Cardiac septum (tissue), 1 donor: ENCODE measurements at regions not wholly inside any gene's neighbourhood (a gene's known extent, or its start where the extent isn't known, plus 50 kb on each side); places are given as distances from the start of the nearest gene placed in this dataset.
"Not testable (repeated sequence)": the region's sequence is repeated elsewhere in the genome, so short reads cannot be mapped to it uniquely, and the experiment has no call there.

Experiments
- DNase-seq: peaks from one replicate; pipeline ENCODE4 v3.0.0-alpha.2; 2020; ENCODE audit warnings: low spot score
- intact Hi-C: fragments of 100-400 bp; cut with DNase I; formaldehyde crosslinking; loops from one replicate; pipeline ENCODE4 v1.14.0; 2022
- donor health status: DM: no; HTN: no; CAD: no.

DNA sequence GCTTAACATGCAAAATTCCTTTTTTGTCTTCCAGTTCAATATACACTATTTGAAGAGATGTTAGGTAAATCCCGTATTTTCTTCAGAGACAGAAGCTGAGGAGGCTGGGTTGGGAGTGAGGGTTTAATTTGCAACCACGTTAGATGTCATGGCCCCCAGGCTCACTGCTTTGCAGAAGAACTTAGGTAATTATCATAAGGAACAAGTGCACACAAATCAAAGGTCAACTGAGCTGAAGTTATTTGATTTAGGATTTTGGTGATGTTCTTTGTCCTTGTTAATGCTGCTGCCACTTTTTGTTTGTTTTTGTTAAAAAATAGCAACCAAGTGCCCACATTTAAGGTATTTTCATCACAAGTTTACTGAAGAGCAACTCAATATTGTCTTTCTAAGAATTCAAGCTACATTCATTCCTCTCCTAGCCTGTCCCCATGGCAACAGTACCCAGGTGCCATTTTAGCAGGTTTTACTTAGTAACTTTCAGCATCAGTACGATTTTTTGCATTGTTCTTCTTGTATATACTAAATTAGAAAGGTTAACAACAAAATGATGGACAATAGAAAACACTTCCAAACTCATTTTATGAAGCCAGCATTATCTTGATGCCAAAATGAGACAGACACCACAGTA, 62.9 kb upstream of the NDUFV2 start:
- intact Hi-C loops: no loop called here

GRCh38 chr18:9042766-9043481, 59.6 kb upstream of the NDUFV2 start:
- intact Hi-C loops: no loop called here
- no peak for DNase-seq

More for the DNA sequence above, 62.9 kb upstream of the NDUFV2 start:
- DNase-seq: no peak

DNA sequence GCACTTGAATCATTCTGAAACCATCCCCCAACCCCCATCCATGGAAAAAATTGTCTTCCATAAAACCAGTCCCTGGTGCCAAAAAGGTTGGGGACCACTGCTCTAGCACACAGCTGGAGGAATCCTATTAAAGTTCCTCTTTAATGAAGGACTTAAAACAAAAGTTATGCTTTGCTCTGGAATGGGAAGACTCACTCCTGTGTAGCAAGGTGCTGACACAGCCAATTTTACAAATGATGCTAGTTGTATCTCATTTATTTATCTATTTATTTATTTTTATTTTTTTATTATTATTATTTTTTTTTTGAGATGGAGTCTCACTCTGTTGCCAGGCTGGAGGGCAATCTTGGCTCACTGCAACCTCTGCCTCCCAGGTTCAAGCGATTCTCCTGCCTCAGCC, 58.9 kb upstream of the NDUFV2 start:
- intact Hi-C loops: no loop called here
- no peak for DNase-seq

- DNase-seq: no peak
- intact Hi-C loops: no loop called here
Measured at GRCh38 chr18:9047715-9048114, 54.8 kb upstream of the NDUFV2 start.

DNA sequence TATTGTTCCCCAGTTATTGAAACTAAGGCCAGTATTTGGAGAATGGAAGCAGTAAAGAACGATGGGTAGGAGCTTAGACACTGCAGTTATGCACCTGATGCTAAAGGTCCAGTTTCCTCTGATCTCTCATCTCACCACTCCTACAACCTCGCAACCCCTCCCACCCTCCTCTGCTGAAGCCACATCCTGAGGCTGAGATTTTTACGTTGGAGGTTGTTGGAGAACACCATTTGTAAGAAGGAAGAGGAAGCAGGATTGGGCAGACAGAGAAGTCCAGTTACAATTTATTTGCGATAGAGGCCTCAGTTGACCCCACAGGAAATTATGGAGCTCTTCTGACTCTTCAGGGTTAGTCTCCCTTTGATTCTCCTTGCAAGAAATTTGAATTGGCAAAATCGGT, 54.3 kb upstream of the NDUFV2 start:
- intact Hi-C loops: no loop called here

GRCh38 chr18:9048808-9049494, 53.5 kb upstream of the NDUFV2 start:
- intact Hi-C loops: no loop called here
- DNase-seq: no peak

More for the DNA sequence above, 54.3 kb upstream of the NDUFV2 start:
- no peak for DNase-seq

GRCh38 chr18:9049495-9049809, 53.0 kb upstream of the NDUFV2 start:
- intact Hi-C loops: no loop called here
- DNase-seq: no peak

DNA sequence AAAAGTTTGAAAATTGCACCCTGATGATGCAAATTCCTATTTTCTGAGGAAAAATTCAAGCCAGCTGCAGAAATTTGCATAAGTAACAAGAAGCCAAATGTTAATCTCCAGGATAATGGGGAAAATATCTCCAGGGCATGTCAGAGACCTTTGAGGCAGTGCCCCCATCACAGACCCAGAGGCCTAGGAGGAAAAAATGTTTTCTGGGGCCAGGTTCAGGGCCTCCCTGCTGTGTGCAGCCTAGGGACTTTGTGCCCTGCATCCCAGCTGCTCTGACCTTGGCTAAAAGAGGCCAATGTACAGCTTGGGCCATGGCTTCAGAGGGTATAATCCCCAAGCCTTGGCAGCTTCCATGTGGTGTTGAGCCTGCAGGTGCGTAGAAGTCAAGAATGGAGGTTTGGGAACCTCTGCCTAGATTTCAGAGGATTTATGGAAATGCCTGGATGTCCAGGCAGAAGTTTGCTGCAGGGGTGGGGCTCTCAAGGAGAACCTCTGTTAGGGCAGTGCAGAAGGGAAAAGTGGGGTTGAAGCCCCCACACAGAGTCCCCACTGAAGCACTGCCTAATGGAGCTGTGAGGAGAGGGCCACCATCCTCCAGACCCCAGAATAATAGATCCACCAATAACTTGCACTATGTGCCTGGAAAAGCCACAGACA, 51.7 kb upstream of the NDUFV2 start:
- intact Hi-C loops: loop anchor here (10.0 kb wide), 1 partner anchor 356 kb away; no protein-coding TSS in a partner anchor
- not testable (repeated sequence) for DNase-seq
